Astrocyte of the hippocampus (primary cell): ENCODE measurements at regions not wholly inside any gene's neighbourhood (a gene's known extent, or its start where the extent isn't known, plus 50 kb on each side); places are given as distances from the start of the nearest gene placed in this dataset.

Experiments used
- DNase-seq: peaks from one replicate; pipeline ENCODE4 v3.0.0; 2011; ENCODE audit warnings: low read depth, low spot score

DNA sequence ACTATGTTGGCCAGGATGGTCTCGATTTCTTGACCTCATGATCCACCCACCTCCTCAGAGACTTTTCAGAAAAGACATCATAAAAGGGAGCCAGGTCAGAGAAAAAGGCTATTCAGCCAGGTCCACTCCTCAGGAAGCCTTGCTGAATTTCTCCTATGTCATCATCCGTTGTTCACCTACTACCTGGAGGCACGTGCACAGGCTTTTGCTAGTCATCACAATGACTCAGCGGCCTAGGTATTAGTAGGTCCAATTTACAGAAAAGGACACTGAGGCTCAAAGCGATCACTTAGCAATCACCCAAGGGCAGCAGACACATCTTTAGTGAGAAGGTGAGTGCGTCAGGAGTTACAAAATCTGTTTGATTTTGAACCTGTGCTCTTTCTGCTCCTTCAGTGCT, 72.3 kb upstream of the RAD23B start:
- DNase-seq = no peak

DNA sequence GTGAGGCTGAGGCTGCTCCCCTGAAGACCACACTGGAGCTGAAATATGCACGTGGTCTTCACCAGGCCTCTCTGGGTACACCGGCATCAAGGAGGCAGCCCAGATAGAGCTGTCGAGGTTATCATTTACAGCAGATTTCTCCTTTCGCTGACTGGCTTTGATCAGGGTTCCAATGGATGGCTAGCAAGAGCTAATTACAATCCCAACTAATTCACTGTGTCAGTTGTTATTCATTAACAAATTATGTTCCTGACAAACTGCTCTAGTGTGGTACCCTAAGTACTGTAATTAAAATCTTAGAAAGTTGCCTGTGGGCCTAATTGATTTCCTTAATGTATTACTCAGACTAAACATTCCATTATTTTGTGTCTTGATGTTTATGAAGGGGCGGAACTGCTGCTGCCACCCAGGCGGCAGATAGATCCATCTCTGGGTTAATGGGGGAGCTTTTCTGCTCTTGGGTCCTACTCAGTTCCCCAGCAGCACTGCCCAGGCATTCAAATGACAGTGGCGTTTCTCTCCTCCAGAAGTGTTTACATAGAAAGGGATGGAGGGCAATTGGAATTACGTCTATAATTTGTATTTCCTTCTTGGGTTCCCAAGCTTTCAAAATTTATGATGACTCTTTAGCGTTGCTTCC, 71.7 kb upstream of the RAD23B start:
- DNase-seq = no peak

DNA sequence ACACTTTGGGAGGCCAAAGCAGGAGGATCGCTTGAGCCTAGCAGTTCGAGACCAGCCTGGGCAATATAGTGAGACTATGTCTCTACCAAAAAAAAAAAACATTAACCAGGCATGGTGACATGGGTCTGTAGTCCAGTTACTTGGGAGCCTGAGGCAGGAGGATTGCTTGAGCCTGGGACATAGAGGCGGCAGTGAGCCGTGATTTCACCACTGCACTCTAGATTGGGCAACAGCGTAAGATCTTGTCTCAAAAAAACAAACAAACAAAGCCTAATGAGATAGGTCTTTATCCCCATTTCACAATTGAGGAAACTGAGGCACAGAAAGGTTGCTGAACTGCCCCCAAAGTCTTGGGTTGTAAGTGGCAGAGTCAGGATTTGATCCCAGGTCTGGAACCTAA, 70.5 kb upstream of the RAD23B start:
- DNase-seq = no peak

DNA sequence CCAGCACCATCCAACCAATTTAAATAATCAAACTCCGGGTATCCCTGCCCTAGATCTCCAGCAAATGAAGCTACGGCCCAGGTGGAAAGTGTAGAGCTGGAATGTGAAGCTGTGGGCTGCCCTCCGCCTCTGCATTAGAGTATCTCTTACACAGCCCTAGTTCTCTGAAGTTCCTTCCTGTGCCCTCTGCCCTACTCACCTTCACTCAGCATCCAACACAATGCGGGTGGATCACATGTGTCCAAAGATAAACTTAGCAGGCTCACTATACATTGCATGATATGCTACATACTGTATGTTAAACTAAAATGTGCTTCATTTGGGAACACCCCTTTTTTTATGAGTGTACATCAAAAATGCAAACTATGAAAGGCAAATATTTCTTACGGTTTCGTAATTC, 70.0 kb upstream of the RAD23B start:
- no peak for DNase-seq

DNA sequence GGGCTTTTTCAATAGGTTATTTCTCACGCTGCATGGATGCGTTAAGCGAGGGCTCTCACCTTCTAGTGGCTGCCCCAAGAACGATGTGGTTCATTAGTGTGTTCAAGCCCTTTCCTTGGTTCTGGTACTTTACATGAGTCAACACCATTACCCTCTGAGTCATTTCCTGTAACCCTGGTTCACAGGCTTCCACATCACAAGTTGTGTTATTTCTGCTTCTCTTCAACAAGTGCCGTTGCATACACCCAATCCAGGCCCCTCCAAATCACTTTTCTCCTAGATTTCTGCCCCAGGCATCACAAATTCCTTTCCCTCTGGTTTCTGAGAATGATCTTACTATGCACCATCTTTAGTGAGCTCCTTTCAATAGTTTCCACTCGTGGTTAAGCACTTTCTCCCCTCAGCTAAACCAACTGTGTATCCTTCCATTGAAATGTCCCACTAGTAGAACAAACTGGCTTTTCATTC, 69.5 kb upstream of the RAD23B start:
- DNase-seq = peak; percentile 83

DNA sequence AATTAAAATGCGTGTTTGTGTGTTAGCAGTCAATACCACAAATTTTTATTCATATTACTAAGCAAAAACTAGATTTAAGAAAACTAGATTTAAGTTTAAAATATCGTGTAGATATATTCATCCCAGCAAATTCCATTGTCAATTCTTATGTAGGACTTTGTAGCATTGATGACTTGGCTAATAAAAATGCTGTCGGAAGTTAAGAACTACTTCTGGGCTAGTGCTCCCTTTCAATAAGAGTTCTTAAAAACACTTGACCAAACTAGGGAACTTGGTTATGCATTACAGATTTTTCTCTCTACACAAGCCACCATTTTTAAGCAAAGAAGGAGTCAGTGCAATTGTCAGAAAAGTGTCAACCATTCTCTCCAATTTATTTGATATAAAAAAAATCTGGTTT, 68.7 kb upstream of the RAD23B start:
- no peak for DNase-seq

DNA sequence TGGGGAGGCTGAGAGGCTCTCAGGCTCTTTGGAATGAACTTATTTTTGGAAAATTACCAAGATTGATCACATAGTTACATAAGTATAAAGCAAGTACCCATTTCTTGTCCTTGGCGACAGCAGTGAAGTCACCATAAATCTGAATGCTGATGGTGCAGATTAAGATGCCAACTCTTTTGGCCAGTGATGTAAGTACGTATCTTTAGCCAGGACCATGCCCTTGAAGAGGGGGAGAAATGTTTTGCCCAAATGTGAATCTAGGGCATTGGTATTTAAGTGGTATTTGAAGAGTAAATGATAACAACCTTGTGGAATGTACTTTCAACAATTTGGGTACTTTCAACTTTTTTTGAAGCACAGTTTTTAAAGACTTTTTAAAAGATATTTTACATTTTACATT, 68.2 kb upstream of the RAD23B start:
- DNase-seq = peak; percentile 57

DNA sequence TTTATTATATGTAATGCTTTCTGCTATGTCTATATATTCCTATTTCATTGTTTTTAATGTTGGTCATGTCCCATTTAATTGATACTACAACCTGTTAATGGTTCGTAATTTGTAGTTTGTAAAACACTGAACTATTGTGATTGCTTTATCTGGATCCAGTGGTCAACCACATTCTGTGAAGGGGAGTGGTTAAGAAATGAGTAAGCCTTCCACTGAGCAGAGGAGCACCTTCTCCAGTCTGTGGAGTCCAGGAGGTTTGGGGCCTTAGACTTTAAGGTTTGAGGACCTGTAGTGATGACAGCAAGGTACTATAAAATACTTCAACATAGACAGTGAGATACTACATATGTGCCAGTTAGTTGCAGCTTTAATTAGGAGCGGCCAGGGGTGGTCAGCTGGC, 67.7 kb upstream of the RAD23B start:
- DNase-seq = peak; percentile 67

DNA sequence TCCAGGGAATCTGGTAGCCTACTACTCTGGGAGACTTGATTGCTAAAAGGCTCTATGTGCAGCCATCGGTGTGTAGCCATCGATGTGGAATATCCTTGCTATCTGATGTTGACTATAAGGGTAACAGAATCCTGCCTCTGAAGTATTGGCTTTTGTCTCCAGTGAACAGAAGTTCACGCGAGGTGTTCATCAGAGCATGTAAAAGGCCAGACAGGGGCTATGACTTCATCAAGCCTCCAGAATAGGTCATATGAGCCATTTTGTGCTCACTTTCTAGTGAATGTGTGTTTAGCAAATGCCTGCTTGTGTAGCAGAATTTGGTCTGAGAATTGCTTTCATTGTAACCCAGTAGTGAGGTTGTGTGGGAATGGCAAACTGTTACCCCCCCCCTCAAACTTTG, 66.8 kb upstream of the RAD23B start:
- no peak for DNase-seq

DNA sequence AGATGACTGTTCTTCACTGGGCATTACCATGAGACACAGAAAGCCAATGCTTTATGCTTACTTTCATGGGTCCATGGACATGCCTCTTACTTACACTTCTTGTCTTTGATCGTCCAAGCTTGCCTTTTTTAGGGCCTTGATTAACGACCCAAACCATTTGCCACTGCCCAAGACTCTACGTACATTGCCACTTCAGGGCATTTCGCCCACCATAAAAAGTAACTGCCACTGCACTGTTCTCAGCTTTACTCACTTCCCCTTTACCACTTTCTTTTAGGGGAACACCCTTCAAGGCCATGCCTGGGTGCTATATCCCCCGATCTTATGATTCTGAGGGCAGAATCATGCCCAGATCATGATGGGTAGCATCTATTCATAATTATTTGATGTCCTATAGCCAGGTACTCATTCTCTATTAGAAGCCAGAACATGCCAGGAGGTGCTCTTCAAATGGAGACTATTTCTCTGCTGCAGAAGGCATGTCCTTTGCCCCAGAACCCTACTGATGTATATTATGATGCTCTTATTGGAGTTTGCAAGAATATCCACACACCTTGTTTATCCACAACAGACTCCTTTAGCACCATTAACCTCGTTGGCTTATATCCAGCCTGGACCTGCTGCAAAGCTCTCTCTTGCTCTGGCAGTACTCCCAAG, 64.1 kb upstream of the RAD23B start:
- DNase-seq = no peak

DNA sequence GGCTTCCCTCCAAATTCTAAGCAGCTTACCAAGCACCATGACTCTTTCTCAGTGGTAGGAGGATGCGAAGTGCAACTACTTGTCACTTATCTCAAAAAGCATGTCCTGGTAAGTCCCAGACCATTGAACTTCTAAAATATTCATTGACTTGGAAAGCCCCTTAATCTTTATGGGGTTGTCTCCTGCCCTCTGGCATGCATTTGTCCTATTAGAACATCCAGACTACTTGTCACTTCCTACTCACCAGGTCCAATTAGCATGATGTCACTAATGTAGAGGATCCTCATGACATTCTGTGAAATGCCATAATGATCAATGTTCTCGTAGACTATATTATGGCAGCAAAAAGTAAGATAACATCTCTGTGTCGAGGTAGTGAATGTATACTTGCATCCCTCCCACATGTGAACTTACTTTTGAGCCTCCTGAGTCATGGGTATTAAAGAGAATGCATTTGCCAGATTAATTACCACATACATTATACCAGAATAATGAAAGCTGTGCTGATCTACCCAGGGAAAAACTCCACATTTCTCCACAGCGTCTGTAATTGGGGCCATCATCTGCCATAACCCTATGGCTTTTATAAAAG, 63.5 kb upstream of the RAD23B start:
- DNase-seq = no peak

DNA sequence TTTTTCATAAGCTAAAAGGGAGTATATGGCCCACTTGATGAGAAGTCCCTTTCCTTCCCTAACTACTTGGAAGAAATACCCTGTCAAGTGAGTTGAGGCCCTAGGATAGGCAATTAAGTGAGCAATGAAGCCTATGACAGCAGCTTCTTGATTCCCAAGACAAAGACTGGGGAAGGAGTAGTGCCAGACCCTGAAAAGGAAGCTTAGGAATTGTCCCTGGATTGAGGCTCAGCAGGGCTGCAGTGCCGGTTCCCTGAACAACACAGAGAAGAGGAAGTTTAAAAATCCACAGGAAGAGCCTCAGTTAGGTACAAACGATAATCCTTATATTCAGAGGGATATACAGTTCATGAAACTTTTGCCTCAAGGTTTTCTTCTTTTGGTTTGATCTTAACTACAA, 61.8 kb upstream of the RAD23B start:
- DNase-seq = no peak

DNA sequence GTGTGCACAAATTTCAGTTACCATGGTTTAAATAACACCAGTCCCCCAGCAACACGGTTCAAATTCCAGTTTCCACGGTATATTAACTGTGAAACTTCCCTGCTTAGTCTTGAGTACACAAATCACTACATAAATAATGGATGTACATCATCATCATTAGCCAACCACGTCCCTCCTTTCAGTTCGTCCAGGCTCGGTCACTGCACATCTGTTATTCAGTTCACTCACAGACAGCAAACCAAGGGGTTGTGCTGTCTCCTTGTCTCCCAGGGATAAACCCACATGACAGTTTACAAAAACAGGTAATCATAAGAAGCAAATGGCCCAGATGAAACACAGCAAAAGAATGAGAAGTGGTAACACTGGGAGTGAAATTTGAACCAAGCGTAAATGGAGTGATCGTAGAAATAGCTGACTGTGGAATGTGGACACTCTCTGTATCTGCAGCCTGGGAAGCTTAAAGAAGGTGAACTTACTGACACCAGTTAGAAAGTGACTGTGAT, 61.0 kb upstream of the RAD23B start:
- peak; percentile 52 for DNase-seq

DNA sequence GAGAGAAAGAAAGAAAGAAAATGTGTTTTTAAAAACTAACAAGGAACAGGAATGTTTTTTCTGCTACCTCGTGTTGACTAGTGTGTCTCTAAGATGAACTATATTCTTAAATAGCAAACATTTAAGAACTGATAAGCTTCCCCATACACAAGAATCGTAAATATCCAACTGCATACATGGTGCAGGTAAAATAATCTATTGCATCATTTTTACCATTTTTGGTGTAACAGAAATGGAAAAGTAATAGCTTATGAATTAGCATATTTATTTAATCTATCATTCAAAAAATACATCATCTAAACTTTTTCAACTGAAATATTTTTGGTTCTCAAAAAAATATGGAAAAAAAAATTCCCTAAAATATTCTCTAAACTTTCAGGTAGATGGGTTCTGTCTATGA, 59.7 kb upstream of the RAD23B start:
- no peak for DNase-seq

DNA sequence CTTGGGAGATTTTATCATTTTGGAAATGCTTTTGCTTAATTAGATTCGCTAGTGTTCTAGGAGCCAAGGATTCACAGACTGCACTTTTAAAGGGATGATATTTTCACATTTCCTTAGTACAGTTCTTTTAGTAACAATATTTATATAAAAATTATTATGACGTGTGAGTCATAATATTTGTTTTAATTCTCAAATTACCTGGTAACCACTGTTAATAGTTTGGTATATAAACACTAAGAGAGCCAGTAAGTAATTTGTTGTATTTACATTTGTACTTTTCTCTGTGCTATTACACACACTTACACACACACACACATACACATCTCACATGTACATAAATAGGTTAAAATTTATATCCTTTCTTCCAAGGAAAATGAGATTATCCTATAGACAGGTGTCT, 58.8 kb upstream of the RAD23B start:
- no peak for DNase-seq

DNA sequence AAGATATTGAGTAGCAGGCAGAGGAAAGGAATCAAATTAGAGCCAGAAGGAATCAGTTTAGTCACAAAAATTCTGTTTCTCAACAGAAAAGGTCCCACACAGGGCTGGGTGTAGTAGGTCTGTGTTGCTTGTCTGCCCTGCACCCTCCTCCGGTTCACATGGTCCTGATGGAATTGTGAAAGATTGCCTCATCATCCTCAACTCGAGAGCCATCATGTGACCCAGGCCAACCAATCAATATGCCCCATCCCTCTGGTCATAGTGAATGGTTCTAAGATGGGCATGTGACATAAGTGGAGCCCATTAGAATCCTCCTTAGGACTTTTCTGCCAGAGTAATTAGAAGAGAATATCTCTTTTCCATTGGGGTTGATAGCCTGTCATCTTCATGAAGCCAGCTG, 56.7 kb upstream of the RAD23B start:
- DNase-seq = no peak

DNA sequence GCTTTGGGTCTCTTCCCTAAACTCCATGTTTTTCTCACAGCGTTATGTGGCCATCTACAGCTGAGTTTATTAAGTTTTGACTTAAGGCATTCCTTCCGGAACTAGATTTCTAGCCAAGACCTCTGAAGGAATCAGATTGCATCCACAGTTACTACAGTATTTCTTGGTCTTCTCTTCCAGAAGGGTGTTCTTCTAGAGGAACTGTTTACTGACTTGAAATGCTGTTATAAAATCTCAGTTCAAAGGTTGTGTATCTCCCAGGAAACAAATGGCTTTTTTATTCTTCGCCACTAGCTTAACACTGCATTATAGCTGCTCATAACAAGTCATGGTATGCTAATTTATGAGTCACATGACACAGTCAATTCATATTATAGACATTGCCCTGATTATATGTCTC, 55.3 kb upstream of the RAD23B start:
- no peak for DNase-seq

DNA sequence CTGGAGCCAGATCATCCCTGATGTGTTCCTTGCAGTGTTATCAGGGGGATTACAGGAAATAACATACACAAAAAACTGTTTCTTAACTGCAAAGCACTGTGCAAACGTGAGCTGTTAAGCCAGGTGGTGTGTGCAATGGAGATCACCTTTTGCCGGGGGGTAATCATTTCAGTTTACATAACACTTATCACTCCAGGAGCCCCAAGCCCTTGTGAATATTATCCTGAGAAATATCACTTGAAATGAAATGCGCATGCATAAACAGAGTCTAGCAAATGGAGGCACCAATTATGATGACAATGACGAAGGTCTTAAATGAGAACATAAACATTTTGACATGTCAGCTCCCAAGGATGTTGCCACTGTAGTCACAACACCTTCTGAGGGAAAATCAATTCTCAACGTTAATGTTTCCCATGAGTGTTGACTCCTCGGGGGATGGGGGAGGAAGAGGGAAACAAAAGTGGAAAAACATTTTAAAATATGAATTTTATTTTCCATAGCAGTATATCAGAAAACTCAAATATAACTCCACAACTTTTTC, 54.5 kb upstream of the RAD23B start:
- DNase-seq = no peak

DNA sequence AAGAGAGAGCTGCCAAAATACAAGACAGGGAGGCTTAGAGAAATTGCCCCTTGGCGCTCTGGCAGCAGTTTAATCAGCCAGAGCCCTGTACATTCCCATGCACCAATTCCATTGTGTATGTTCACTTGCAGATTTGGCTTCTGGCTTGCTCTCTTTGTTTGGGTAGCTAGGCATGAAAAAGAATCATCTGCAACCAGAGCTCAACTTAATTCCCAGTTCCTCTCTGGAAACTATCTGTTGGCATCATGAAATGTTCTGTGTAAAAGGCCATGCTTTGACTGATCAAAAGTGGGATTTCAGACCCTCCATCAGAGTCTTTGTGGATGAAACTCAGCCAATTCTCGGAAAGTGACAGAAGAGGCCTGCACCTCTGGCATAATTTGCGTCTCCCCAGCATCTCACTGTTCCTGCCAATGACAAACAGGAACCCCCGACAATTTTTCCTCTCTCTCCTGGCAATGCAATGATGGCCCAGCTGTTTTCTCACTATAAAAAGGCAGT, 53.8 kb upstream of the RAD23B start:
- peak; percentile 69 for DNase-seq
